Pancreas (tissue), 10 donors: ENCODE measurements at regions not wholly inside any gene's neighbourhood (a gene's known extent, or its start where the extent isn't known, plus 50 kb on each side); places are given as distances from the start of the nearest gene placed in this dataset.
A peak's percentile ranks its signal among the peaks of the same experiment; 100 is the strongest.

ENCODE experiments used
- ATAC-seq, 4 donors: fragments of 200-7000 bp; cut with Tn5 transposase; one replicate each; pipeline versions ENCODE4 v1.8.0 to v1.9.1; 2020; ENCODE audit warnings: mild to moderate bottlenecking in 4 of 4, moderate library complexity in 4 of 4
- DNase-seq, 6 donors: peaks; one replicate each; pipeline ENCODE4 v3.0.0-alpha.2; 2020
- FAIRE-seq: peaks from 2 replicates; lab custom pipeline; 2012; peaks lifted over from hg19 to GRCh38; lab: Jason Lieb, UNC
- H3K27ac ChIP-seq, 4 donors: fragments of 200-600 bp; sonication (generic); 1 replicate in 3 of 4; 2 replicates in 1 of 4; pipeline versions ENCODE4 v1.5.0 to v1.8.0; 2020
- H3K27me3 ChIP-seq, 4 donors: fragments of 200-600 bp; one replicate each; pipeline ENCODE4 v1.8.0; 2021
- H3K36me3 ChIP-seq, 3 donors: fragments of 200-600 bp; sonication (generic) in 1 of 3; one replicate each; pipeline versions ENCODE4 v1.5.0 to v1.8.0; 2020 to 2021
- H3K4me1 ChIP-seq, 3 donors: fragments of 200-600 bp; one replicate each; pipeline ENCODE4 v1.8.0; 2021
- H3K4me3 ChIP-seq, 4 donors: fragments of 200-600 bp; sonication (generic) in 2 of 4; one replicate each; pipeline versions ENCODE4 v1.5.0 to v1.8.0; 2020 to 2021
- H3K9me3 ChIP-seq, 4 donors: fragments of 200-600 bp; one replicate each; pipeline ENCODE4 v1.8.0; 2021
- WGBS, 2 donors: extraction: QIAGEN DNeasy Blood & Tissue Kit; methylation state at CpG; one replicate each; pipeline ENCODE4 v1.1.7; 2013; 5-methylcytosine and 5-hydroxymethylcytosine counted together
- intact Hi-C, 3 donors: fragments of 100-400 bp; cut with DNase I; formaldehyde crosslinking; loops; one replicate each; pipeline versions ENCODE4 v1.11.1 to v1.14.2; 2022
- TF ChIP-seq, protein P1 (sequence below), 4 donors: fragments of 200-600 bp; sonication (generic) in 3 of 4; IDR thresholded peaks; one replicate each; pipeline versions ENCODE4 v1.5.0 to v1.8.0; 2021; ENCODE audit warnings: antibody characterized with exemption in 4 of 4
- donor health status: healthy with polysubstance abuse.
- donor health status: DM: no; HTN: no; CAD: no; lungs with moderate emphysema.
- donor health status: DM: no; HTN: no; CAD: no.
- donor health status: control.
- donor health status: control.
- donor health status: Bipolar disorder and iron deficiency.
- donor health status: DM: yes; HTN: yes; CAD: no.
- donor health status: DM: no; HTN: no; CAD: no.
- donor health status: DM: no; HTN: no; CAD: no.
- donor health status: DM: yes; HTN: yes; CAD: no.

DNA sequence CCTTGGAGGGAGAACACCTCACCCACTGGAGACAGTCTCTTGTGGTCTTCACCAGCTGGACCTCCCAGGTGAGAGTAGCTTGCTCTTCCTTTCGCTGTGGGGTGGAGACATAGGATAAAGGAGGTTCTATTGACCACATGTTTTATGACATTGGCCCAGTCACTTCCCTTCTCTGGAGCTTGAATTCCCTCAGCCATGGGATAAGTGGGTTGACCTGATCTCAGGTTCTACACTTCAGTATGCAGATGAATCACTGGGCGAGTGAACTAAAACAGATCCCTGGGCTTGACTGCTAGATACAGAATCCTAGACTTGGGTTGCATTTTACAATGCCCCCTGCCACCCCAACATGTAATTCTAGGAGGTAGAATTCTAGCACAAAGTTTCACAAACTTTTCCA lies 54.8 kb upstream of the PRSS23 start:
- TF ChIP-seq, protein P1, sequence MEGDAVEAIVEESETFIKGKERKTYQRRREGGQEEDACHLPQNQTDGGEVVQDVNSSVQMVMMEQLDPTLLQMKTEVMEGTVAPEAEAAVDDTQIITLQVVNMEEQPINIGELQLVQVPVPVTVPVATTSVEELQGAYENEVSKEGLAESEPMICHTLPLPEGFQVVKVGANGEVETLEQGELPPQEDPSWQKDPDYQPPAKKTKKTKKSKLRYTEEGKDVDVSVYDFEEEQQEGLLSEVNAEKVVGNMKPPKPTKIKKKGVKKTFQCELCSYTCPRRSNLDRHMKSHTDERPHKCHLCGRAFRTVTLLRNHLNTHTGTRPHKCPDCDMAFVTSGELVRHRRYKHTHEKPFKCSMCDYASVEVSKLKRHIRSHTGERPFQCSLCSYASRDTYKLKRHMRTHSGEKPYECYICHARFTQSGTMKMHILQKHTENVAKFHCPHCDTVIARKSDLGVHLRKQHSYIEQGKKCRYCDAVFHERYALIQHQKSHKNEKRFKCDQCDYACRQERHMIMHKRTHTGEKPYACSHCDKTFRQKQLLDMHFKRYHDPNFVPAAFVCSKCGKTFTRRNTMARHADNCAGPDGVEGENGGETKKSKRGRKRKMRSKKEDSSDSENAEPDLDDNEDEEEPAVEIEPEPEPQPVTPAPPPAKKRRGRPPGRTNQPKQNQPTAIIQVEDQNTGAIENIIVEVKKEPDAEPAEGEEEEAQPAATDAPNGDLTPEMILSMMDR (IDR thresholded peaks at IDR 0.05), result no peak
- no peaks in the 10 kb centered on the region for H3K9me3 ChIP-seq
- FAIRE-seq (no peak), DNase-seq (no peak), ATAC-seq (no peak)
- H3K4me3 ChIP-seq, result no peak overlapping the region
- intact Hi-C loops, result no loop called here
- no peaks in the 10 kb centered on the region for H3K36me3 ChIP-seq
- no peaks in the 10 kb centered on the region for H3K27me3 ChIP-seq
- peaks cover 0 to 14% (median 0%) of the 10 kb centered on the region in 3 donors for H3K4me1 ChIP-seq
- 87 to 97% methylated on average over 2 of the region's 2 CpGs for WGBS, 2 donors
- no peak overlapping the region for H3K27ac ChIP-seq

DNA sequence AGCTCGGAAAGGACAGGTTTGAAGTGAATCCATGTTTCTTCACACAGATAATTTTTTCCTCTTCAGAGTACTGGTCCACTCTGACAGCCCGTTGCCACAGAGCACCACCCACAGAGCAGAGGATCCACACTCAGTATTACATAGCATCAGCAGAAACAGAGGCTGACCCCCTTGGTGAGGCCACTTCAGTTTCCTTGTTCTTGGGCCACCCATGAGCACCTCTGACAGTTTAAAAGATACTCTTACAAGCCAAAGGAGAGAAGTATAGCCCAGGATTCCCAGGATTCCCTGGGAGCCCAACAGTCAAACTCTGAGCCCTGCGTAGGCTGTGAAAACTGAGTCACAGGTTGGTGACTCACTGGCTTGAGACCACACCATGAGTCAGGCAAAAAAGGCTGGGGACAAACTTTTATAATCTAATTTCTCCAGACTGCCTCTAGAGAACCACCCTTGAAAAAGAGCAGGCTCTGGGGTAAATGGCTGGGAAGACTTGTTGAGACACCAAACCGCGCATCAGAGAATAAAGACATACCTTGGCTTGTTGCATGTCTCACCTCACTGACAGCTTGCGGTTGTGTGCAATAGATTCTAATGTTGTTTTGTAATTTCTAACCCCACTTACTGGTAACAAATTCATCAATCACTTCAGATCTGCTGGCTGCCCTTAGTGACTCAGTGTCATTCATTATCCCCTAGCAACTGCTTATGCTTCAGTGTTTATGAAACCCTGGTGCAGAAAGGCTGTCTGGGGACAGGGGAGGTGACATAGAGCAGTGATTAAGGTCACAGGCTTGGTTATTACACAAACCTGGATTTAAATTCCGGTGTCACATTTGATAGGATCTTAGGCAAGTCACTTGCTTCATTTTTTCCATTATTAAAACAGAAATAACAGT lies 56.9 kb upstream of the PRSS23 start:
- H3K27me3 ChIP-seq, result no peaks in the 10 kb centered on the region
- H3K9me3 ChIP-seq, result no peaks in the 10 kb centered on the region
- peak; percentile 41 to 77 (median 74) for ATAC-seq
- no peak overlapping the region for H3K4me3 ChIP-seq
- TF ChIP-seq, protein P1 (IDR thresholded peaks at IDR 0.05), result no peak
- H3K27ac ChIP-seq, result peak overlapping the region in 2 of 4 donors; percentile 4 to 88
- peaks cover 0 to 14% (median 0%) of the 10 kb centered on the region in 3 donors for H3K4me1 ChIP-seq
- DNase-seq, result peak in 3 of 6 donors; percentile 20 to 43 (median 36)
- no peaks in the 10 kb centered on the region for H3K36me3 ChIP-seq
- intact Hi-C loops, result no loop called here
- no peak for FAIRE-seq
- 81 to 82% methylated on average over 7 of the region's 7 CpGs for WGBS, 2 donors

DNA sequence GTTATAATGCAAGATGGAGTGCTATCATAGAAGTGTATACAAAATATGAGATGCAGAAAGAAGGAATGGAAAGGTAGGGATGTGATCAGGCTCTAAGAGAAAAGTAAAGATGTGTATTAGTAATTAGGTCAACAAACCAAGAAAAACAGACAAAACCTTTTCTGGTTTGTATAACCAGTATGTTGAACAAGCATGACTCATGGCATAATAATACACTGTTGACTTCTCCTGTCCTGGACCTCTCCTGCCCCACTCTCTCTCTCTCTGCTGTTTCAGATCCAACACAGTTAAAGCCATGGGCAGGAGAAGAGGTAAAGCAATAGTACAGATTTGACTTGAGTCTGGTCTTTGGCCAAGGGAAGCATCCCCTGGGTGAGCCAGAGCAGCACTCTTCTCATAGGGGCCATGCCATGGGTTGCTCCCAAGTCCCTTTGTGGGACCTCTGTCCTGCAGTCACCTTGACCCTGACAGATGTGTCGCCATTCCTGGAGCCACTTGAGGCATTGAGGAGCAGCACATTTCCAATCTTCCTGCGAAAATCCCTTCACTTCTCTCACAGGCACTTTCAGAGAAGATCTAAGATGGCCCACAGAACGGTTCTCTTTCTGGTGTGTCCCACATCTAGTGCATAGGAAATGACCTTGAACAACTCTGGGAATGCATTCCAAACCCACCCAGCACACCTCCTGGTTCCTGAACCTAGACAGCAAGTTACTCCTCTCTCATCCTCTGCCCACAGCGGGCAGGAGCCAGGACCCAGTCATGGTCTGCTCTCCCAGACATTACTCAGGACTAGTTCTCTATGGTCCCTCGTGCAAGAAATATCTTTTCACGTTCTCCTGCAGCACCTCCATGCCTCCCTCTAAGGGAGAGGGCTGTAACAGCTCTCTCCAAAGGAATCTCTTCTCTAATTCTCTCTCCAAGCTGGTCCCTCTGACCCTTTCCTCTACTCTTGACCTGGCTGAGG lies 58.2 kb upstream of the PRSS23 start:
- Histone ChIP-seq H3K4me1 (peaks cover 0 to 14% (median 0%) of the 10 kb centered on the region in 3 donors), H3K9me3 (no peaks in the 10 kb centered on the region), H3K36me3 (no peaks in the 10 kb centered on the region), H3K27ac (peak overlapping the region in 2 of 4 donors; percentile 68 to 88), H3K27me3 (no peaks in the 10 kb centered on the region), H3K4me3 (no peak overlapping the region)
- TF ChIP-seq, protein P1 (IDR thresholded peaks at IDR 0.05), result no peak
- DNase-seq (no peak), ATAC-seq (peak in 3 of 4 donors; percentile 22 to 58 (median 50)), FAIRE-seq (no peak)
- intact Hi-C loops, result no loop called here
- WGBS, 2 donors, result 89 to 93% methylated on average over 6 of the region's 6 CpGs

DNA sequence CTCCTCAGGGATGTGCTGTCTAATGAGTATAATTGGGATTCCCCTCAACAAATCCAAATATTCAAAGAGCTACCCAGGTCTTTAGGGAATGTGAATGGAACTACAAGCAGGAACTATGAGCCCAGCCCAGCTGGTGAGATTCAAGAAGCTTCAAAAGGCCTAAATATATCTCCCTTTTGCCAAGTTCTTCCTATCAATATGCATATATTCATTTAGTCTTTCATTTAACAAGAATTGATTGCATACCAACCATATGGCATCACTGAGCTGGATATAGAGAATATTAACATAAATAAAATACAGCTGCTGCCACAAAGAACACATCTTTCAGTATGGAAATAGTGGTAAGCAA lies 58.9 kb upstream of the PRSS23 start:
- no peaks in the 10 kb centered on the region for H3K9me3 ChIP-seq
- H3K4me3 ChIP-seq, result no peak overlapping the region
- no peak for FAIRE-seq
- no peaks in the 10 kb centered on the region for H3K27me3 ChIP-seq
- H3K27ac ChIP-seq, result peak overlapping the region; percentile 61 to 88 (median 64)
- peaks cover 0 to 14% (median 0%) of the 10 kb centered on the region in 3 donors for H3K4me1 ChIP-seq
- intact Hi-C loops, result no loop called here
- no peak for DNase-seq
- ATAC-seq, result no peak
- H3K36me3 ChIP-seq, result no peaks in the 10 kb centered on the region
- TF ChIP-seq, protein P1 (IDR thresholded peaks at IDR 0.05), result no peak
